Thyroid gland (tissue), 4 donors: ENCODE measurements at regions not wholly inside any gene's neighbourhood (a gene's known extent, or its start where the extent isn't known, plus 50 kb on each side); places are given as distances from the start of the nearest gene placed in this dataset.
"Not testable (repeated sequence)": the region's sequence is repeated elsewhere in the genome, so short reads cannot be mapped to it uniquely, and the experiment has no call there.

Experiments
- DNase-seq, 2 donors: peaks; one replicate each; pipeline ENCODE4 v3.0.0-alpha.2; 2019
- H3K27ac ChIP-seq, 3 donors: fragments of 200-600 bp; sonication (generic); 1 replicate in 2 of 3; 2 replicates in 1 of 3; pipeline ENCODE4 v1.5.1; 2016 to 2019; ENCODE audit warnings: mild to moderate bottlenecking in 1 of 3, moderate library complexity in 1 of 3
- H3K27me3 ChIP-seq: fragments of 200-600 bp; sonication (generic); one replicate; pipeline ENCODE4 v1.5.1; 2019
- H3K36me3 ChIP-seq, 2 donors: fragments of 200-600 bp; sonication (generic); one replicate each; pipeline ENCODE4 v1.5.1; 2016 to 2019
- H3K4me1 ChIP-seq, 2 donors: fragments of 200-600 bp; sonication (generic); one replicate each; pipeline ENCODE4 v1.5.1; 2017 to 2019
- H3K4me3 ChIP-seq, 3 donors: fragments of 200-600 bp; sonication (generic); replicated peaks in 1 of 3; 1 replicate in 2 of 3; 2 replicates in 1 of 3; pipeline ENCODE4 v1.5.1; 2016; ENCODE audit warnings: mild to moderate bottlenecking in 1 of 3
- H3K9me3 ChIP-seq: fragments of 200-600 bp; sonication (generic); one replicate; pipeline ENCODE4 v1.5.1; 2017
- POLR2A ChIP-seq, 2 donors: fragments of 450-650 bp; IDR thresholded peaks; one replicate each; pipeline ENCODE4 v1.6.1; 2017; ENCODE audit warnings: antibody characterized with exemption in 2 of 2, mild to moderate bottlenecking in 2 of 2, moderate library complexity in 1 of 2
- WGBS, 2 donors: methylation state at CpG; one replicate each; pipeline ENCODE4 v1.1.5; 2017; 5-methylcytosine and 5-hydroxymethylcytosine counted together
- intact Hi-C: fragments of 100-400 bp; cut with DNase I; formaldehyde crosslinking; loops from one replicate; pipeline ENCODE4 v1.15.1; 2023
- TF ChIP-seq, protein P1 (sequence below), 6 experiments: fragments of 200-600 bp in 3 of 6; fragments of 450-650 bp in 3 of 6; sonication (generic) in 3 of 6; IDR thresholded peaks; one replicate each; pipeline ENCODE4 v1.5.1; 2016 to 2019; ENCODE audit warnings: antibody characterized with exemption in 6 of 6, mild to moderate bottlenecking in 2 of 6, inconsistent platforms in 1 of 6, moderate library complexity in 1 of 6

DNA sequence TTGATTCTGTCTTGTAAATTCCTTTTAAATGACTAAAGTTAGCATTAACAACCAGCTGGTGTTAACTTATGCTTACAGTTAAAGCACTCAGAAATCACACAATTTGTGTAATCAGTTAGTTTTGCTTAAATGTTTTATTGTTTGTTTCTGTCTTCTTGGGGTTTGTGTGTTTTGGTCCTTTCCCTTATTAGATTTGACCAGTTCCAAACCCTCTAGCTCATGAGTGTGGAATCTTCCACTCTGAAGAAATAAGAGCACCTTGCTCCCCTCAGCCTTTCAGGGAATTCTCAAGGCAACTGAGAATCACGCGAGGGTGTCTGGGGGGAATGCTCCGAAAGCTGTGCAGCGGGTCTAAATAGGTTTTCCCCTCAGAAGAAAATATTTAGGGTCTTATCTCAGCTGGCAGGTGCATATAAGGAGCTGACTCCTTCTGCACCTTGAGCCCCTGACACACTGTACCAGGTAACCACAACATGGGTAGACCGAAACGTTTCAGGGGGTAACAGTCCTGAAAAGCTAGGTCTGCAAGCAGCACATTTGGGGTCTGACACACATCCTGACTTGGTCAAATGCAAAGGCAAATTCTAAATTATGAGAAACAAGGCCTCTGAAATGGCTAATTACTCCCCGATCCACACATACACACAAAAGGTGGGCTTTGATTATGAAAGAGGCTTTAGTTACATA lies 188.1 kb upstream of the ETV3 start:
- no peaks in the 10 kb centered on the region for H3K36me3 ChIP-seq
- no peak for DNase-seq
- WGBS, 2 donors, result 83 to 90% methylated on average over 7 of the region's 7 CpGs
- intact Hi-C loops, result no loop called here
- no peaks in the 10 kb centered on the region for H3K4me1 ChIP-seq
- no peaks in the 10 kb centered on the region for H3K9me3 ChIP-seq
- H3K27ac ChIP-seq, result no peak overlapping the region
- TF ChIP-seq, protein P1, sequence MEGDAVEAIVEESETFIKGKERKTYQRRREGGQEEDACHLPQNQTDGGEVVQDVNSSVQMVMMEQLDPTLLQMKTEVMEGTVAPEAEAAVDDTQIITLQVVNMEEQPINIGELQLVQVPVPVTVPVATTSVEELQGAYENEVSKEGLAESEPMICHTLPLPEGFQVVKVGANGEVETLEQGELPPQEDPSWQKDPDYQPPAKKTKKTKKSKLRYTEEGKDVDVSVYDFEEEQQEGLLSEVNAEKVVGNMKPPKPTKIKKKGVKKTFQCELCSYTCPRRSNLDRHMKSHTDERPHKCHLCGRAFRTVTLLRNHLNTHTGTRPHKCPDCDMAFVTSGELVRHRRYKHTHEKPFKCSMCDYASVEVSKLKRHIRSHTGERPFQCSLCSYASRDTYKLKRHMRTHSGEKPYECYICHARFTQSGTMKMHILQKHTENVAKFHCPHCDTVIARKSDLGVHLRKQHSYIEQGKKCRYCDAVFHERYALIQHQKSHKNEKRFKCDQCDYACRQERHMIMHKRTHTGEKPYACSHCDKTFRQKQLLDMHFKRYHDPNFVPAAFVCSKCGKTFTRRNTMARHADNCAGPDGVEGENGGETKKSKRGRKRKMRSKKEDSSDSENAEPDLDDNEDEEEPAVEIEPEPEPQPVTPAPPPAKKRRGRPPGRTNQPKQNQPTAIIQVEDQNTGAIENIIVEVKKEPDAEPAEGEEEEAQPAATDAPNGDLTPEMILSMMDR (IDR thresholded peaks at IDR 0.05), result no peak
- TF ChIP-seq POLR2A (IDR thresholded peaks at IDR 0.05), result no peak
- H3K27me3 ChIP-seq, result no peaks in the 10 kb centered on the region
- H3K4me3 ChIP-seq, result no peak overlapping the region

DNA sequence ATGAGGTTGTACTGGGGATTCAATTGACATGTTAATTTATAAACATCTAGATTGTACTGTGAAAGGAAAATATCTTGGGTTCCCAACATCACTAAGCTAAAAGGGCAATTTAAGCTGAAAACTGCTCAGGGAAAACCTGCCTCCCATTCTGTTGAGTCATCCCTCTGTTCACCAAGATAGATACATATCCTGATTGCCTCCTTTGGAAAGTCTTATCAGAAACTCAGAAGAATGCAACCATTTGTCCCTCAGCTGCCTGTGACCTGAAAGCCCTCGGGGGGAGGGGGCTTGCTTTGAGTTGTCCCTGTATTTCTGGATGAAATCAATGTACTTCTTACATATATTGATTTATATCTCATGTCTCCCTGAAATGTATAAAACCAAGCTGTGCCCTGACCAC lies 187.0 kb upstream of the ETV3 start:
- Histone ChIP-seq H3K4me1 (no peaks in the 10 kb centered on the region), H3K36me3 (no peaks in the 10 kb centered on the region), H3K27ac (no peak overlapping the region), H3K9me3 (no peaks in the 10 kb centered on the region), H3K27me3 (no peaks in the 10 kb centered on the region), H3K4me3 (no peak overlapping the region)
- intact Hi-C loops, result no loop called here
- WGBS, 2 donors, result 54 to 63% methylated on average over 1 of the region's 1 CpG
- DNase-seq, result no peak
- TF ChIP-seq POLR2A (IDR thresholded peaks at IDR 0.05), result no peak
- TF ChIP-seq, protein P1 (IDR thresholded peaks at IDR 0.05), result no peak

DNA sequence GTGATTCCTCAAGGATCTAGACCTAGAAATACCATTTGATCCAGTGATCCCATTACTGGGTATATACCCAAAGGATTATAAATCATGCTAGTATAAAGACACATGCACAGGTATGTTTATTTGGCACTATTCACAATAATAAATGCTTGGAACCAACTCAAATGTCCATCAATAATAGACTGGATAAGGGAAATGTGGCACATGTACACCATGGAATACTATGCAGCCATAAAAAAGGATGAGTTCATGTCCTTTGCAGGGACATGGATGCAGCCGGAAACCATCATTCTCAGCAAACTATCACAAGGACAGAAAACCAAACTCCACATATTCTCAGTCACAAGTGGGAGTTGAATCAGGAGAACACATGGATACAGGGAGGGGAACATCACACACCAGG lies 183.8 kb upstream of the ETV3 start:
- H3K27ac ChIP-seq, H3K27me3 ChIP-seq, intact Hi-C loops, H3K9me3 ChIP-seq, H3K36me3 ChIP-seq, H3K4me1 ChIP-seq, H3K4me3 ChIP-seq, DNase-seq: not testable (repeated sequence)
- WGBS, 2 donors, result 94 to 96% methylated on average over 1 of the region's 1 CpG

DNA sequence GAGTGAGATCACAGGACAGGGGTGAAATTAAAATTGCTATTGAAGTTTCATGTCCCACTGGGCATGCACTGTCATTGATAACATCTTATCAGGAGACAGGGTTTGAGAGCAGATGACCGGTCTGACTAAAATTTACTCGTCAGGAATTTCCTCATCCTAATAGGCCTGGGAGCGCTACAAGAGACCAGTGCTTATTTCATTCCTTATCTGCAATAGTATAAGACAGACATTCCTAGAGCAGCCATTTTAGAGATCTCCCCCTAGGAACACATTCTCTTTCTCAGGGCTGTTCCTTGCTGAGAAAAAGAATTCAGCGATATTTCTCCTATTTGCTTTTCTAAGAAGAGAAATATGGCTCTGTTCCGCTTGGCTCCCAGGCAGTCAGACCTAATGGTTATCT lies 181.4 kb upstream of the ETV3 start:
- H3K4me3 ChIP-seq, result no peak overlapping the region
- intact Hi-C loops, result no loop called here
- H3K36me3 ChIP-seq, result no peaks in the 10 kb centered on the region
- no peaks in the 10 kb centered on the region for H3K27me3 ChIP-seq
- no peaks in the 10 kb centered on the region for H3K9me3 ChIP-seq
- H3K27ac ChIP-seq, result no peak overlapping the region
- no peaks in the 10 kb centered on the region for H3K4me1 ChIP-seq
- TF ChIP-seq, protein P1 (IDR thresholded peaks at IDR 0.05), result no peak
- no peak for TF ChIP-seq POLR2A (IDR thresholded peaks at IDR 0.05)
- 92 to 97% methylated on average over 5 of the region's 5 CpGs for WGBS, 2 donors
- no peak for DNase-seq

DNA sequence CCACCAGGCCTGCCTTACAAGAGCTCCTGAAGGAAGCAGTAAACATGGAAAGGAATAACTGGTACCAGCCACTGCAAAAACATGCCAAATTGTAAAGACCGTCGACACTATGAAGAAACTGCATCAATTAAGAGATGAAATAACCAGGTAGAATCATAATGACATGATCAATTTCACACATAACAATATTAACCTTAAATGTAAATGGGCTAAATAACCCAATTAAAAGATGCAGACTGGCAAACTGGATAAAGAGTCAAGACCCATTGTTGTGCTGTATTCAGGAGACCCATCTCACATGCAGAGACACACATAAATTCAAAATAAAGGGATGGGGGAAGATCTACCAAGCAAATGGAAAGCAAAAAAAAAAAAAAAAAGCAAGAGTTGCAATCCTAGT lies 179.0 kb upstream of the ETV3 start:
- 94 to 96% methylated on average over 2 of the region's 2 CpGs for WGBS, 2 donors
- H3K27ac ChIP-seq, intact Hi-C loops, H3K36me3 ChIP-seq, DNase-seq, H3K27me3 ChIP-seq, H3K9me3 ChIP-seq, H3K4me3 ChIP-seq: not testable (repeated sequence)
- peaks cover 13% of the 10 kb centered on the region in 2 donors for H3K4me1 ChIP-seq

DNA sequence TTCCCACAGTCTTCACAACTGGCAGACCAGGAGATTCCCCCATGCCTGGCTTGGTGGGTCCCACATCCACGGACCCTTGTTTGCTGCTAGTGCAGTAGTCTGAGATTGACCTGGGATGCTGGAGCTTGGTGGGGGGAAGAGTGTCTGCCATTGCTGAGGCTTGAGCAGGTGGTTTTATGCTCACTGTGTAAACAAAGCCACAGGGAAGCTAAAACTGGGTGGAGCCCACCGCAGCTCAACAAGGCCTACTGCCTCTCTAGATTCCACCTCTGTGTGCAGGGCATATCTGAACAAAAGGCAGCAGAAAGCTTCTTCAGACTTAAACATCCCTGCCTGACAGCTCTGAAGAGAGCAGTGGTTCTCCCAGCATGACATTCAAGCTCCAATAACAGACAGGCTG lies 177.3 kb upstream of the ETV3 start:
- TF ChIP-seq, protein P1 (IDR thresholded peaks at IDR 0.05), result no peak
- TF ChIP-seq POLR2A (IDR thresholded peaks at IDR 0.05), result no peak
- Histone ChIP-seq H3K9me3 (no peaks in the 10 kb centered on the region), H3K27me3 (no peaks in the 10 kb centered on the region), H3K4me1 (peaks cover 28 to 30% of the 10 kb centered on the region in 2 donors), H3K4me3 (no peak overlapping the region), H3K36me3 (no peaks in the 10 kb centered on the region), H3K27ac (no peak overlapping the region)
- intact Hi-C loops, result no loop called here
- no peak for DNase-seq
- WGBS, 2 donors, result 43 to 73% methylated on average over 1 to 2 of the region's 2 CpGs
